ENCODE measurements at regions not wholly inside any gene's neighbourhood (a gene's known extent, or its start where the extent isn't known, plus 50 kb on each side); places are given as distances from the start of the nearest gene placed in this dataset.

DNA sequence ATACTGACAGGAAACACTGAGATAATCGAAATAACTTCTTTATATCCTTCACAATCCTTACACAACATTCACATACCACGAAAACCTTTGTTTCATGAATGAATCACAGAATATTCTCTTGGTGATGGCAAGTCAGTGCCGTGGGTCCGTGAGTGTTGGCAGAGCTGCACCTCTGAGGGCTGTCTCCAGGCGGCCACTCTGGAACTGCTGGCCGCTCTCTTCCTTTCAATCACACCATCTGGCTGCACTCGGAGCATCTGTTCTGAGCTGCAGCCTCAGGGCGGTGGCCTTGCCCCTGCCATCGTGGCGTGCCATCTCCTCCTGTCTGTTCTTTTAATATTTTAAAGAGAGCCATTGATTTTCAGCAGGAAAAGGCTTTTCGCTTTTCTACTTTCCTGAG is 129.4 kb upstream of the AFDN start:
- H3K27me3 ChIP-seq (ENCODE audit: control insufficient read depth, insufficient read depth, low read length), result no peaks in the 10 kb centered on the region
- no peak overlapping the region for H3K4me3 ChIP-seq (ENCODE audit: low read length)
- no peaks in the 10 kb centered on the region for H3K9me3 ChIP-seq (replicated peaks; ENCODE audit: low read length)
- H3K36me3 ChIP-seq (ENCODE audit: insufficient read depth, low read length), result no peaks in the 10 kb centered on the region
- no peak overlapping the region for H3K4me2 ChIP-seq (ENCODE audit: low read length)
- no peak overlapping the region for H3K9ac ChIP-seq (ENCODE audit: low read depth, low read length)
- peaks cover 9% of the 10 kb centered on the region for H3K4me1 ChIP-seq (ENCODE audit: control insufficient read depth, insufficient read depth, low read length)

DNA sequence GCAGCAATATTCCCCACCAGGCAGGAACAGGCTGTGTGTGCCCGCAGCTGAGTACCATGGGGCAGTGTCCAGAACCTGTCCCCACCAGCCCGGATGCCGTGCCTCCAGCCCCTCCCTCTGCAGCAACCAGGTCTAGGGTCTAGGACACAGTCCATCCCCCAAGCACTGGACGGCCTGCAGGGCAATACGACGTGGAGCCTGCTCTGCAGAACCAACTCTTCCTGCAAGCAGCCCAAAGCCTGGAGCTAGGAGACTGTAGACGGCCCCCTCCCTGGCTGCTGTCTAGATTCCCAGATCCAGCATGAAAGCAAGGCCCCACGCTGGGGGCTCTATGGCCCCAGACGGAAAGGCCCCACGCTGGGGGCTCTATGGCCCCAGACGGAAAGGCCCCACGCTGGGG is 128.2 kb upstream of the AFDN start:
- no peak overlapping the region for H3K4me2 ChIP-seq (ENCODE audit: low read length)
- H3K36me3 ChIP-seq (ENCODE audit: insufficient read depth, low read length), result no peaks in the 10 kb centered on the region
- H3K9ac ChIP-seq (ENCODE audit: low read depth, low read length), result no peak overlapping the region
- no peaks in the 10 kb centered on the region for H3K9me3 ChIP-seq (replicated peaks; ENCODE audit: low read length)
- no peaks in the 10 kb centered on the region for H3K27me3 ChIP-seq (ENCODE audit: control insufficient read depth, insufficient read depth, low read length)
- H3K4me3 ChIP-seq (ENCODE audit: low read length), result no peak overlapping the region
- peaks cover 9% of the 10 kb centered on the region for H3K4me1 ChIP-seq (ENCODE audit: control insufficient read depth, insufficient read depth, low read length)

GRCh38 chr6:167699141-167699931 is 127.4 kb upstream of the AFDN start:
- no peak overlapping the region for H3K9ac ChIP-seq (ENCODE audit: low read depth, low read length)
- peak overlapping the region; percentile 65 for H3K4me2 ChIP-seq (ENCODE audit: low read length)
- H3K9me3 ChIP-seq (replicated peaks; ENCODE audit: low read length), result no peaks in the 10 kb centered on the region
- H3K4me1 ChIP-seq (ENCODE audit: control insufficient read depth, insufficient read depth, low read length), result peaks cover 9% of the 10 kb centered on the region
- no peaks in the 10 kb centered on the region for H3K36me3 ChIP-seq (ENCODE audit: insufficient read depth, low read length)
- H3K4me3 ChIP-seq (ENCODE audit: low read length), result no peak overlapping the region
- H3K27me3 ChIP-seq (ENCODE audit: control insufficient read depth, insufficient read depth, low read length), result no peaks in the 10 kb centered on the region

GRCh38 chr6:167700199-167700598 is 126.5 kb upstream of the AFDN start:
- Histone ChIP-seq H3K36me3 (ENCODE audit: insufficient read depth, low read length) (no peaks in the 10 kb centered on the region), H3K4me2 (ENCODE audit: low read length) (no peak overlapping the region), H3K4me1 (ENCODE audit: control insufficient read depth, insufficient read depth, low read length) (peaks cover 9% of the 10 kb centered on the region), H3K9ac (ENCODE audit: low read depth, low read length) (no peak overlapping the region), H3K27me3 (ENCODE audit: control insufficient read depth, insufficient read depth, low read length) (no peaks in the 10 kb centered on the region), H3K9me3 (replicated peaks; ENCODE audit: low read length) (no peaks in the 10 kb centered on the region), H3K4me3 (ENCODE audit: low read length) (no peak overlapping the region)

GRCh38 chr6:167701010-167701409 is 125.7 kb upstream of the AFDN start:
- Histone ChIP-seq H3K9me3 (replicated peaks; ENCODE audit: low read length) (no peaks in the 10 kb centered on the region), H3K4me3 (ENCODE audit: low read length) (no peak overlapping the region), H3K9ac (ENCODE audit: low read depth, low read length) (no peak overlapping the region), H3K27me3 (ENCODE audit: control insufficient read depth, insufficient read depth, low read length) (no peaks in the 10 kb centered on the region), H3K4me1 (ENCODE audit: control insufficient read depth, insufficient read depth, low read length) (peaks cover 9% of the 10 kb centered on the region), H3K36me3 (ENCODE audit: insufficient read depth, low read length) (no peaks in the 10 kb centered on the region), H3K4me2 (ENCODE audit: low read length) (no peak overlapping the region)

DNA sequence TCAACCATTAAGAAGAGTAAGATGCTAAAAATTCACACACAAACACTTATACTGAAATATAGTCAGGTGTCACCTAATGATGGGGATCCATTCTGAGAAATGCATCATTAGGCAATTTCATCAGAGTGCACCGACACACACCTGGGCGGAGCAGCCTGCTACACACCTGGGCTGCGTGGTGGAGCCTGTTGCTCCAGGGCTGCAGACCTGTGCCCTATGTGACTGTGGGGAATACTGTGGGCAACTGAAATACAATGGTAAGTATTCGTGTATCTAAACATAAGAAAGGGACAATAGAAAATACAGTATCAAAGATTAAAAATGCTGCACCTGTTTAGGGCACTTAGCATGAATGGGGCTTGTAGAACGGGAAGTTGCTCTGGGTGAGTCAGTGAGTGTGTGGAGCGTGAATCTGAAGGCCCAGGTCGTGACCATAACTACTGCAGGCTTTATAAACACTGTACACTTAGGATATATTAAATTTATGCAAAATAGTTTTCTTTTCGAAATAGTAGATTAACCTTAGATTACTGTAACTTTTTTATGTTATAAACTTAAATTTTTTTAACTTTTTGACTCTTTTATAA is 124.4 kb upstream of the AFDN start:
- Histone ChIP-seq H3K4me1 (ENCODE audit: control insufficient read depth, insufficient read depth, low read length) (peaks cover 9% of the 10 kb centered on the region), H3K36me3 (ENCODE audit: insufficient read depth, low read length) (no peaks in the 10 kb centered on the region), H3K9me3 (replicated peaks; ENCODE audit: low read length) (no peaks in the 10 kb centered on the region), H3K27me3 (ENCODE audit: control insufficient read depth, insufficient read depth, low read length) (no peaks in the 10 kb centered on the region), H3K9ac (ENCODE audit: low read depth, low read length) (no peak overlapping the region), H3K4me3 (ENCODE audit: low read length) (no peak overlapping the region), H3K4me2 (ENCODE audit: low read length) (no peak overlapping the region)

- Histone ChIP-seq H3K36me3 (ENCODE audit: insufficient read depth, low read length) (no peaks in the 10 kb centered on the region), H3K4me3 (ENCODE audit: low read length) (no peak overlapping the region), H3K27me3 (ENCODE audit: control insufficient read depth, insufficient read depth, low read length) (no peaks in the 10 kb centered on the region), H3K4me2 (ENCODE audit: low read length) (no peak overlapping the region), H3K9ac (ENCODE audit: low read depth, low read length) (no peak overlapping the region), H3K4me1 (ENCODE audit: control insufficient read depth, insufficient read depth, low read length) (peaks cover 9% of the 10 kb centered on the region), H3K9me3 (replicated peaks; ENCODE audit: low read length) (no peaks in the 10 kb centered on the region)
Measured at GRCh38 chr6:167703347-167703746, 123.4 kb upstream of the AFDN start.

GRCh38 chr6:167703781-167704180 is 122.9 kb upstream of the AFDN start:
- Histone ChIP-seq H3K36me3 (ENCODE audit: insufficient read depth, low read length) (no peaks in the 10 kb centered on the region), H3K4me1 (ENCODE audit: control insufficient read depth, insufficient read depth, low read length) (peaks cover 9% of the 10 kb centered on the region), H3K4me2 (ENCODE audit: low read length) (no peak overlapping the region), H3K27me3 (ENCODE audit: control insufficient read depth, insufficient read depth, low read length) (no peaks in the 10 kb centered on the region), H3K9me3 (replicated peaks; ENCODE audit: low read length) (no peaks in the 10 kb centered on the region), H3K4me3 (ENCODE audit: low read length) (no peak overlapping the region), H3K9ac (ENCODE audit: low read depth, low read length) (no peak overlapping the region)

DNA sequence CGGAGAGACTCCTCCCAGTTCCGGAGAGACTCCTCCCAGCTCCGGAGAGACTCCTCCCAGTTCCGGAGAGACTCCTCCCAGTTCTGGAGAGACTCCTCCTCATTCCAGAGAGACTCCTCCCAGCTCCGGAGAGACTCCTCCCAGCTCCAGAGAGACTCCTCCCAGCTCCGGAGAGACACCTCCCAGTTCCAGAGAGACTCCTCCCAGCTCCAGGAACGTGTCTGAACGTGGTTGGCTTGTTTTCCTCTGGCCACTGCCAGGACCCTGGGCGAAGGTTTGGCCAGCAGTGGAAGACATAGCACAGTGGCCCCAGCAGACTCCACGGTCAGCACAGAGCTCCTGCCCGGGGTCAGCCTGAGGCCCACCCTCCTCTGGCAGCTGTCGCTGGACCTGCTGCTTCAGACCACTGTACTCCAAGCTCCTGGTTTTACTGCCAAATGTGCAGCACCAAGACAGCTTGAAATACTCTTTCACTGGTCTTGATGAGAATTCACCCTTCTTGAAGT is 122.3 kb upstream of the AFDN start:
- Histone ChIP-seq H3K4me3 (ENCODE audit: low read length) (no peak overlapping the region), H3K4me2 (ENCODE audit: low read length) (no peak overlapping the region), H3K4me1 (ENCODE audit: control insufficient read depth, insufficient read depth, low read length) (peaks cover 4% of the 10 kb centered on the region), H3K9ac (ENCODE audit: low read depth, low read length) (no peak overlapping the region), H3K9me3 (replicated peaks; ENCODE audit: low read length) (no peaks in the 10 kb centered on the region), H3K36me3 (ENCODE audit: insufficient read depth, low read length) (no peaks in the 10 kb centered on the region), H3K27me3 (ENCODE audit: control insufficient read depth, insufficient read depth, low read length) (no peaks in the 10 kb centered on the region)

DNA sequence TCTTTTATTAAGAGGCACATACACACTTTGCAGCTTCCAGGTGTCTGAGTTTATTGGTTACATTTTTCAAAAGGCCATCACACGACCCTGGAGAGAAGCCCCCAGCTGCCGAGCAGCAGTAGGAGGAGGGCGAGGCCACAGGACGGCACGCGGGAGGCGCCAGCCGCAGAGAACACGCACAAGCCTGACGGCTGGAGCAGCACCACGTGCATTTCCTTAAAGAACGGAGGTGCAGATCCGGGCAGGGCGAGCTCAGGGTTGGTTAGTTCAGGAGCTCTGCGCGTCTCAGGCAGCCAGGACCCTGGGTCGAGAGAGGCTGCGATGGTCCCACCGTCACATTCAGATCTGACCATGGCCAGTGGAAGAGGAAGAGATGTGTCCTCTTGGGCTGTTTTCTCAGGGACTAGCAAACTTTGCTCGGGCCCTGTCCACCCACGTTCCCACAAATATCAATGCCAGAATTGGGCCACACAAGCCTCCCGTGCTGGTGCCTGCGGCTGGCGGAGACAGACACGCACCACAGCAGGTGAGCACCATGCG is 121.4 kb upstream of the AFDN start:
- Histone ChIP-seq H3K4me3 (ENCODE audit: low read length) (no peak overlapping the region), H3K9ac (ENCODE audit: low read depth, low read length) (no peak overlapping the region), H3K36me3 (ENCODE audit: insufficient read depth, low read length) (no peaks in the 10 kb centered on the region), H3K4me2 (ENCODE audit: low read length) (no peak overlapping the region), H3K9me3 (replicated peaks; ENCODE audit: low read length) (no peaks in the 10 kb centered on the region), H3K4me1 (ENCODE audit: control insufficient read depth, insufficient read depth, low read length) (no peaks in the 10 kb centered on the region), H3K27me3 (ENCODE audit: control insufficient read depth, insufficient read depth, low read length) (no peaks in the 10 kb centered on the region)

GRCh38 chr6:167706313-167707109 is 120.2 kb upstream of the AFDN start:
- no peaks in the 10 kb centered on the region for H3K9me3 ChIP-seq (replicated peaks; ENCODE audit: low read length)
- no peak overlapping the region for H3K4me3 ChIP-seq (ENCODE audit: low read length)
- no peaks in the 10 kb centered on the region for H3K27me3 ChIP-seq (ENCODE audit: control insufficient read depth, insufficient read depth, low read length)
- H3K4me1 ChIP-seq (ENCODE audit: control insufficient read depth, insufficient read depth, low read length), result no peaks in the 10 kb centered on the region
- H3K4me2 ChIP-seq (ENCODE audit: low read length), result no peak overlapping the region
- no peaks in the 10 kb centered on the region for H3K36me3 ChIP-seq (ENCODE audit: insufficient read depth, low read length)
- no peak overlapping the region for H3K9ac ChIP-seq (ENCODE audit: low read depth, low read length)
